ENCODE measurements at regions not wholly inside any gene's neighbourhood (a gene's known extent, or its start where the extent isn't known, plus 50 kb on each side); places are given as distances from the start of the nearest gene placed in this dataset.

DNA sequence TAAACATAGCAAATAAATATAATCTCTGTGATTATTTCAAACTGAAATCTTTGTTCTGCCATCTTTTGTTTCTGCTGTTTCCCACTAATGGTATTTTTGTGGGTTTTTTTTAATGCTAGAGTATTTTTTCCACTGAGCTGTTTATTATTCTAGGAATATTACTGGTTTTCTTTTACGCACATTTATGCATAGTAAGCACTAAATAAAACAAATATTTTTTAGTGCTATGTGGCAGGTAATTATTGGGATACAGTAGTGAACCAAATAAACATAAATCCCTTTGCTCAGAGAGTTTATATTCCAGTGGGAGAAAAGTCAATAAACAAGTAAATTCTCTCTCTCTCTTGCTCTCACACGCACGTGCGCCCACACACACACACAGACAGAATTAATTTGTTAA lies 397.4 kb downstream of the PRDM5 start:
- no peak for DNase-seq (ENCODE audit: low spot score)

DNA sequence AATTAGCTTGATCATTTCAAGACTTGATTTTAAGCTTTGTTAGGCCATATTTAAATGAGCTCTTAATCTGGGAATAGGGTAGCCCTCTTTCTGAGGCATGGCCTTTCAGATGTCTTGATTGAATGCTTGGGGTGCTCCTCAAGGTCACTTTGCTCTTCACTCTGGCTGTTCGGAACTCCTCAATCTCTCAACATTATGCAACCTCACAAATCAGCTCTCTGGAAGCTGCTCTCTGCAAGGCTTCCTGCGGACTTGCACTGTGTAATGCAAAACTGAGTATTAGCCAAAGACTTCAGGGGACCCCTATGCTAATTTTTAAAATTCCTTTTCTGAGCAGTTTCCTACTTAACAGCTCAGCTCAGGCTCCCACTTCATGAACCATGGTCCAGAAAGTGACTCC lies 398.3 kb downstream of the PRDM5 start:
- no peak for DNase-seq (ENCODE audit: low spot score)

DNA sequence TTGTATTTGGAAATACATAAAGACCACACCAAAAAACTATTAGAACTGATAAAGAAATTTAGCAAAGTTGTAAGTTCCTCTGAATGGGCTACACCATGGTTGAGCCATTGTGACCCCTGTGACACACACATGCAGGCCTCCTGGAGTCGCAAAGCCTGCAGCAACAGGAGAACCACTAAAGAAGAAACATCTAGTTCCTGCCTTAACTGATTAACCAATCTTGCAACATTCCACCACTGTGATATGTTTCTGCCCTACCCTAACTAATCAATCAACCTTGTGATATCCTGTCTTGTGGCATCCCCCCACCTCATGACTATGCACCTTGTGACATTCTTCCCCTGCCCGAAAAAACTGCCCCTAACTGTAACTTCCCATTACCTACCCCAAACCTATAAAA lies 401.8 kb downstream of the PRDM5 start:
- no peak for DNase-seq (ENCODE audit: low spot score)

DNA sequence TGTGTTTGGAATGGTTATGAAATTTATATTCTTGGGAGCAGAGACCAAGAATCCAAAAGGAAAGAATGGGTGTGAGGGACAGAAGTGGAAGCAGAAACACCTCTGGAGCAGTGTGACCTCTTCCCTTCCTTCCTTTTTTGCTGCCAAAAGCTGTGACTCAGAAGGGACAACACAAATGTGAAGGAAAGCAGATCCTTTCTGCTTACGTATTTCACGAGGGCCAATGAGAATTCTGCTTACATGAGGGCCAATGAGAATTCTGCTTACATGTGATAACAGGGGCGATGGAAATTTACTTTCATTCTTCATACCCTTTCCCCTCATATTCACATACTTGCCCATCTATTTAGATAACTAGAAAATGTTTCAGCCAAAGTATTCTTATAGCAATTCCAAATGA lies 404.6 kb downstream of the PRDM5 start:
- no peak for DNase-seq (ENCODE audit: low spot score)

DNA sequence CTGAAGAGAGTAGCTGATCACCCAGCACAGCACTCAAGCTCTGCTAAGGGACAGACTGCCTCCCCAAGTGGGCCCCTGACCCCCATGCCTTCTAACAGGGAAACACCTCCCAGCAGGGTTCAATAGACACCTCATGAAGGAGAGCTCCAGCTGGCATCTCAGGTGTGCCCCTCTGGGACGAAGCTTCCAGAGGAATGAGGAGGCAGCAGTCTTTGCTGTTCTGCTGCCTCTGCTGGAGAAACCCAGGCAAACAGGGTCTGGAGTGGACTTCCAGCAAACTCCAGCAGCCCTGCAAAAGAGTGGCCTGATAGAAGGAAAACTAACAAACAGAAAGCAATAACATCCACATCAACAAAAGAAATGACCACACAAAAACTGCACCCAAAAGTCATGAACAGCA lies 412.8 kb downstream of the PRDM5 start:
- no peak for DNase-seq (ENCODE audit: low spot score)

DNA sequence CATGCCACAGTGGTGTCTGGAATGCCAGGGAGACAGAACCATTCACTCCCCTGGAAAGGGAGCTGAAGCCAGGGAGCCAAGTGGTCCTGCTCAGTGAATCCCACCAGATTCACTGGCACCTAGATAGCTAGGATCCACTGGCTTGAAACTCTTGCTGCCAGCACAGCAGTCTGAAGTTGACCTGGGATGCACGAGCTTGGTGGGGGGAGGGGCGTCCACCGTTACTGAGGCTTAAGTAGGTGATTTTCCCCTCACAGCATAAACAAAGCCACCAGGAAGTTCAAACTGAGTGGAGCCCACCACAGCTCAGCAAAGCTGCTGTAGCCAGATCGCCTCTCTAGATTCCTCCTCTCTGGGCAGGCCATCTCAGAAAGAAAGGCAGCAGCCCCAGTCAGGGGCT lies 413.3 kb downstream of the PRDM5 start:
- no peak for DNase-seq (ENCODE audit: low spot score)

DNA sequence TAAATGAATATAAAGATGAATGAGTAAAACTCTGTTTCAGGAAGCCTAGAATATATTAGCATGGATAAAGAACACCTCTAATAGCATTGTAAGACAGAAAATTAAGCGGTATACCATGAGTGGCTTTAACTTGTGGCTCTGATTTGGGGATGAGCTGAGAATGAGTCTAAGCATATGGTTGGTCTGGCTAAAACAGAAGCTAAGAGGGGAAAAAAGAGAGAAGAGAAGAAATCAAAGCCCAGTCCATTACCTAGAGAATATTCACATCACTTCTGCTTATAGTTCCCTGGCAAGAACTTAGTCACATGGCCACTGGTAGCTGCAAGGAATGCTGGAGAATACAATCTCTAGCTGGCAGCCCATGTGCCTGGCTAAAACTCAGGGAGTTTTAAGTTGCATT lies 414.5 kb downstream of the PRDM5 start:
- DNase-seq (ENCODE audit: low spot score) = no peak

DNA sequence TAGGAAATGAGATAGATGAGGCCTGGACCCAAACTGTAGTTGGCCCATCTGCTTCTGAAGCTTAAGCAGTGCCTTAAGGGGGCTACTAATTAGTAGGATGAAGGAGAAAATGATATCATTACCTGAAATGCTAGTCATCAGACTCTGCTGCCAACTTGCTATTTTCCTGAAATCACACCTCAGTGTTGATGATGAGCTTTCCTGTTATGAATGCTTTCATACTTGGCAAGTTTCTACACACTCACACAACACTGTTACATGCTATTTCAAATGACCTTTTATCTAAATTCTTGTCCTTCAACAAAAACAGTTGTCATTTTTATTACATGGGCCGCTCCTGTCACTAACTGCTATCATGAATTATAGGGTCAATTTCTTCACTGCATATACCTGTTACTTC lies 416.0 kb downstream of the PRDM5 start:
- no peak for DNase-seq (ENCODE audit: low spot score)

DNA sequence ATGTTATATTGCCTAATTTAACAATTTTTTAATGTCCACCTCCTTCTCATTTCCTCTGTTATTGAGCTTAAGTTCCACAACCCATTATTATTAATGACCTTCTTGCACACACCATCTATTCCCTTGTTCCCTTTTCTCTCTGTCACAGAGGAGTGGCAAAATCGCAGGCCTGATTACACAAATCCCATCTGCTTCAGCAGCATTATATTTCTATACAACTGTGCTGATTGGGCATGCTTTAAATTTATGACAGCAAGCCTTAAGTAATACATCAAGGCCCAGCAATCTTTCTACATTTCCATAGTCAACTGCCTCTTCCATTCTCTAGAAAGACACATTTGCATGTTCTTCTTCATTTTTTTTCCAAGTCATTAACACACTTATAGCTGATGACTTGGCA lies 423.8 kb downstream of the PRDM5 start:
- no peak for DNase-seq (ENCODE audit: low spot score)

DNA sequence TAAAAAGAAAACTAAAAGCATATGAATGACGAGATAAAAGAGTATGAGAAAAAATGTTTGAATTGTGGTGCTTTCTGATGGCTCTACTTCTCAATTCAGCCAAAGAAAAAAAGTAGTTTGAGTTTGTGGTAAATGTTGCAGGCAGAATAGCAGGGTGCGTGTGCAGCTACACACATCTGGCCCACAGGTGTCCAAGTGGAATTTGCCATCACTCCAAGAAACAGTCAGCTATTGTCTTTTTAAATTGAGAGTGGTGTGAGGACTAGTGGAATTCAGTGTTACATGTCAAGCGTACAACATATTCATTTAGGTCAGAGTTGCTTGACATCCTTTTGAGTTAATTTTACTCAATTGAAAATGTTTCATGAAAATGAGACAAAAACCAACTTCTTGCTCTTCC lies 424.8 kb upstream of the MAD2L1 start:
- no peak for DNase-seq (ENCODE audit: low spot score)

DNA sequence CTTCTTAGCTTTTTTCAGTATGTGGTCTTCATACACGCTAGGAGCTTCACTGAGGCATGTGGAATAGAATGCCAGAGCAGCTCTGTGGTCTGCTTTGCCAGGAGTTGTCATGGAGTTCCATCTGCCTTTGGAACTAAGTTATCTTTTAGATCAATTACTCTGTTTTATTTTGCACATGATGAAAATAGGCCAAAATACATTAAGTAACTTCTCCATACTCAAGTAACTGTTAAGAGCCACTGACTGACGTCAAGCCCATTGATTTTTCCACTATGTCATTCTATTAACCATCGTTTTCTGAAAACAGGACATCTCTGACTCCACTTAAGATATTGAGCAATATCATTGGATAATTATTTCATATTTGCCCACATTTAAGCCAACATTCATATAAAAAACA lies 415.1 kb upstream of the MAD2L1 start:
- DNase-seq (ENCODE audit: low spot score) = no peak

DNA sequence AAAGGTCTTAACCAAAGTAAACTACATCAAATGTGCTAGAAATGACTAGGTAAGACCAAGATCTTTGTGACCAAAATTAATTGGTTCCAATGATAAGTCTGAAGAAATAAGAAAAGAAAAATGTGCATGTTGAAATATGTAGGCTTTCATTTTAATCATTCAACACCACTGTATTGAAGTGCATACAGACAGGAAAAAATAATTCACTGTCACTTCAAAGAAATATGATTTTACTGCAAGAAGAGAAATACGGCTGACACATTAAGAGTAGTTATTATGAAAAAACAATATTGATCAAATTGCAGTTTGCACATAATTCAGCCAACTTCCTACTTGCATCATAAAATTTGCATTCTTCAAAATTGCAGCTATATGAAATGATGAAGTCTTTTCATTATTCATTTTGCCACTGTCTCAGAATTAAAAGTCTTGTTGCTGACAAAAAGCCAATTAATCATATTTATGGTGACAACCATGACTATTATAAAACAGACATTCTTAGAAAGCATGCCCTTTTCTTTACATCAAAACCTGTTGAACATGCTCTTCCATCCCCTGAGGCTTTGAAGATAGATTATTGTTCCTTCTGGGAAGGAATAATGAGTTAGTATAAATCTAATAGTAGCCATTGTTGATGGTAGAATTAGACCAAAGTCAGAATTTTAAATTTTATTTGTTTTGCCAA lies 405.9 kb upstream of the MAD2L1 start:
- no peak for DNase-seq (ENCODE audit: low spot score)

DNA sequence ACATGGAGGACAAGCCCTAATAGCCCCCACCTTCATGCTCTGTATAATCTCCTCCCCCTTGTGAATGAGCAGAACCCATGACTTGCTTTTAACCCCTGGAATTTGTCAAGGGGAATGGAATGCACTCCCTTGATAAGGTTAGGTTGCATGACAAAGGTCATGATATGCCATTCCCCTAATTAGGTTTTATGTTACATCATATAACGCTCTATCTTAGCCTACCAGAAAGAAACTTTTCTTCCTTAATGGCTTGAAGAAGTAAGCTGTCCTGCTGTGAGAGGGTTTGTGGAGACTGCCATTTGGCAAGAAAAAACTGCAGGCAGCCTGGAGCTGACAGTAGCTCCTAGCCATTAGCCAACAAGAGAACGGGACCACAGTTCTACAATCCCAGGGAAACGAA lies 399.8 kb upstream of the MAD2L1 start:
- DNase-seq (ENCODE audit: low spot score) = no peak

DNA sequence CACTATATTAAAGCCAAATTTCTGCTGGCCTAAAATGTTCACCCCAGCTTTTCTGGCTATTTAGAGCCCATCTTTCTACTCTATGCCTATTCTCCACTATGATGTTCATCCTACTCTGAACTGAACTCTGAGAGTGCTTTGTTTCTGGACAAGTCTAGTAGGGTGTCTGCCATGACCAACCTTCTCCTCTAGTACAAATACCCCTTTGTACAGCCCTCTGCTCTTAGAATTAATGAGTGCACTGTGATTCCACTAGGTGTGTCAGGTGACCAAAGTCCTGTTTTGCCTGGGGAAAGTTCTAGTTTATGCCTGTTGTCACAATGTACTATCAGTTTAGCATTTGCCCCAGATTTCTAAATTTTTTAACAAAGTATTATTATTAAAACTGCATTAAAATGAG lies 388.1 kb upstream of the MAD2L1 start:
- no peak for DNase-seq (ENCODE audit: low spot score)

DNA sequence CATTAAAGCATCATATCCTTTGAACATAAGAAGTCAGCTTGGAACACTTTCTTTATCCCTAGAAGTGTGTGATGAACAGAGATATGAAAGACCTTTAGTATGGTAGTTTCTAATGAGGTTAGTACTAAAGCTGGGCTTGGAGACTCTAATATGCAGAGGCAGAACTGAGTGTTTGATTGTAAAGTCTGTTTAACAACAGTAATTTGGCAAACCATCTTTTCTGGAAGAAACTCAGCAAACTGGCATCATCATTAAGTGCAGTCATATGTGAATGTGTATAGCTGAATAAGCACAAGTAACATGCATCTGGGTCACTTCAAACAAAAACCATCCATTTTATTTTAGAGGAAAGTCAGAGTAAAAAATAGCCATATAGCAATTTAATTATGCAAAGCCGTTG lies 385.9 kb upstream of the MAD2L1 start:
- DNase-seq (ENCODE audit: low spot score) = no peak

DNA sequence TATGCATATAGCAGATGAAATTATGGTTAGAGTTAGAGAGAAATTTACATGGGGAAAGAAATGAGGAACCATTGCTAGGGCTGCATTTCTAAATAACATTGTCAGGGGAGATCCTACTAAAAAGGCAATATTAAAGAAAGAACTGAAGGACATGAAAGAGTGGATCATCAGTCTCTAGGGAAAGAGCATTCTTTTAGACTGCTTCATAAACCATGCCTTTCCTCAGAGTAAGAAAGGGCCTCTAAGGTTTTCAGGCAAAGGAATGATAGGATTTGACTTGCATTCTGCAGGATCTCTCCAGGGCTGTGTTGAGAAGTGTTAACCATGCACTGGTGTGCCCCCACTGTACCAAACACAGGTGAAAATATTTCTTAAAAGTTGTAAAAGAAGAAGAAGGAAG lies 385.4 kb upstream of the MAD2L1 start:
- DNase-seq (ENCODE audit: low spot score) = no peak

DNA sequence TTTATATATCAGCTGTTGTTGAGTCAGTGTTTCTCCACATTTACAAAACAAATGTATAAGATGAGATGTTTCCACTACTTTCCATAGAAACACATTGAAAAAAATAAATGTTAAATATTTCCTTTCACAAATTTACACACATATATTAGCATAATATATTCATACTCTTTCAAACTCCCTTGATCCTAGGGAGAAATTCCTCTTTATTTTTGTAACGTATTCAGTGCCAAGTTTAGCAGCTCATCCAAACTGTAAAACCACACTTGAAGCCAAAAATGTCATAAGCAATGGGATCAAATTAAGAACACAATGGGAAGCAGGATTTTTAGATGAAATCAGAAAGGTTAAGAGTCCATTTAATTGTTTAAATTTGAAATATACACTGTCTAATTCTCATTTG lies 381.1 kb upstream of the MAD2L1 start:
- no peak for DNase-seq (ENCODE audit: low spot score)

DNA sequence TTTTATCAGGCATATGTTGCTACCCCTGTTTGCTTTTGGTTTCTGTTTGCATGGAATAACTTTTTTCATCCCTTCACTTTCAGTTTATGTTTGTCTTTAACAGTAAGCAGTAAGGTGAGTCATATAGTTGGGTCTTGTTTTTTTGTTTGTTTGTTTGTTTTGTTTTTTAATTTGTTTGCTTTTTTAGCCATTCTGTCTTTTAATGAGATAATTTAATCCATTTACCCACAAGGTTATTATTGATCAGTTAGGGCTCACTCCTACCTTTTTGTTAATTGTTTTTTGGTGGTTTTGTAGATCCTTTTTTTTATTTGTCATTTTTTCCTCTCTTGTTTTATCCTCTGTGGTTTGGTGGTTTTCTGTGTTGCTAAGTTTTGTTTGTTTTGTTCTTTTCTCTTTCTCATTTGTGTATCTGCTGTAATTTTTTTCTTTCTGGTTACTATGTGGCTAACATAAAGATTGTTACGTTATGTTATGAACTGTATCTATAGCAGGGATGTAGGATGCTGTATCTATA lies 379.5 kb upstream of the MAD2L1 start:
- DNase-seq (ENCODE audit: low spot score) = no peak

DNA sequence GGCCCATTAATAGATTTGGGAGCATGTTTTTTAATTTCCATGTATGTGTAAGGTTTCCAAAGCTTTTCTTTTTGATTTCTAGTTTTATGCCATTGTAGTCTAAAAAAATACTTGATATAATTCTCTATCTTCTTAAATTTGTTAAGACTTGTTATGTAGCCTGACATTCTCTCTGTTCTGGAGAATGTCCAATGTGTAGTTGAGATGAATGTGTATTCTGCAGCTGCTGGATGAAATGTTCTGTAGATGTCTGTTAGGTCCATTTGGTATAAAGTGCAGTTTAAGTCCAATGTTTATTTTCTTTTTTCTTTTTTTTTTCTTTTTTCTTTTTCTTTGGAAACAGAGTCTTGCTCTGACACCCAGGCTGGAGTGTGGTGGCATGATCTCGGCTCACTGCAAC lies 378.5 kb upstream of the MAD2L1 start:
- no peak for DNase-seq (ENCODE audit: low spot score)

DNA sequence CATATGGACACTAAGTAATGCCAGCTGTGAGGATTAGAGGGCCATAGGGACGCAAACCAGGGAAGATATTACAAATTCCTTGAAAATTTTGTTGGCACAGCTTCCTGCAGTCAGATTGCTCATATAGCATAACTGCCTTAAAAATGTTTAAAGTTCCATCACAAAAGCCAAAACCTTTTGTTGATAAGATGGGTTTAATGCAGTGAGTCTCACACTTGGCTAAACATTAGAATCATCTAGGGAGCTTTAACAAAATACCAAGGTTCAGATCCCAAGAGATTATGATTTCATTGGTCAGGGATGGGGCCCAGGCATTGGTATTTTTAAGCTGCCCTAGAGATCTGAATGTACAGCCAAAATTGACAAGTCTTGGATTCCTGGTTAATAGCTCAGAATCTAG lies 376.5 kb upstream of the MAD2L1 start:
- no peak for DNase-seq (ENCODE audit: low spot score)

DNA sequence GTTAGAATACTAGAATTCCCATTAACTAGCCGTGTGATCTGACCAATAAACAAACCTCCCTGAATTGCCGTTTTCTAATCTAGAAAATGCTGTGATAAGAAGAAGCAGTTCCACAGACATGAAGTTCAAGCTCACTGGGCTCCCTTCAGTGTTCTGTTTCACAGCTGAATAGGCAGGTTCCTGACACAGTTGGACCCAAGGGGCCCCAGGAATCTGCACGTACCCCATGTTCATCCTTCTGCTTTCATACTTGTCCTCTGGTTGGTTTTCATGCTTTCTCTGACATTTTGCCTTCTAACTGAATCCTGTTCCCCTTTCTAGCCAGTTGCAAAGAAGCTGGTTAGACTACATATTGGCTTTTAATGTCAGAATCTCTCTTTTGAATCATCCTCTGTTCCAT lies 374.1 kb upstream of the MAD2L1 start:
- DNase-seq (ENCODE audit: low spot score) = no peak

DNA sequence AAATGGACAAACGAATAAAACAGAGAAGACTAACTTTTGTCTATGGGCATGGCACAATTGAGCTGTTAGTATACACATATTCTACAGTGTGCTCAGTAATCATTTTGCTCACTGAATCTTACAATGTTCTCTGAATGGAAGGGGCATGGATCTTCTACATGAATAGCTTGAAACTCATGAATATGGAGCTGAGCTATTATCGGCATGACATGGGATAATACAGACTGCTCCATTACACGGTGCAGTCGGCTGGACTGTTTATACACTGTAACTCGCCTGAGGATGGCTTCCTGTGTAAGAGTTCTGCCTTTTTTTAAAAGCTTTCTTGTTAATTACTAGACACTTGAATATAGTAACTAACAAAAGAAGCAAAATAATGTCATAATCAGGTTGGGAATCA lies 368.5 kb upstream of the MAD2L1 start:
- no peak for DNase-seq (ENCODE audit: low spot score)

DNA sequence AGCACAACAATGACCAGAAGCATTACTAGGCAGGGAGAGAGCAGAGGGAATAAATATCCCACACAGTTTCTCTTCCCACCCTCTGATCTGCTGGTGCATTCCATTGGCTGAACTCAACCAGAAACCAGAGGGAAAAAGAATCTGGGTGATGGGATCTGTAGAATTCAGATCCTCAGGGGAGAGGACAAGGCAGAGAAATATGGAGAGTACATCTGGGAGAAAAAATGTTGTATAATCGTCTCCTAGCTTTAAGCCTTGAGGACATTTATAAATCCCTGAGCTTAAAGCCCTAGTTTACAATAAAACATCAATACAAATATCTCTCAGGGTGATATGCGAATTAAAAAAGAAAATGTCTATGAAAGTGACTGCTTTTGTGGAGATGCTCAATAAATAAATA lies 368.1 kb upstream of the MAD2L1 start:
- no peak for DNase-seq (ENCODE audit: low spot score)

DNA sequence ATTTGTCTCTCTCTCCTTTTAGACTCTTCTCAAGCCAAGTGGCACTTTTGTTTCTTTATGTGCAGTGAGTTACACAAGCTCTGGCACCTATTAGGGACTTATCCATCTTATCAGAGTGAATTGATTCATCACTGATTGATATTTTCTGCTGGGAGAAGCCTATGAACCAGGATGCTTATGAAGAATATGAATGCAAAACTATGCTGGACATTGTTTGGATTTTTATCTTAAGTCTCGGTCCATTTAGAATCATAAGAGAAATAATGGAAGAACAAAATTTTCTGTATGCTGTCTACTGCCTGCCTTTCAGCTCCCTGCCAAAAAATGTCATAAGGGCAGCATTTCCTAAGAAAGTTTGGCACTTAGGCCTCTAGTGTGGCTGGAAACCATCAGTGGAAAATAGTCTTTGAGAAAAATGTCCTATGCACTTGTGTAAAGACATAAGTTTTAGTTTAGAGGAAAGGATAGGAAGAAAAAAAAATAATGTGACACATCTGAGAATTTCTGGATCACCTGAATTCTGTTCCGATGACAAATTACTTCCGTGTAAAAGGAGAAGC lies 365.7 kb upstream of the MAD2L1 start:
- no peak for DNase-seq (ENCODE audit: low spot score)

Data from ecto neural progenitor cell (in vitro differentiated cells).